ENCODE measurements at regions not wholly inside any gene's neighbourhood (a gene's known extent, or its start where the extent isn't known, plus 50 kb on each side); places are given as distances from the start of the nearest gene placed in this dataset.
A peak's percentile ranks its signal among the peaks of the same experiment; 100 is the strongest.
"Not testable (repeated sequence)": the region's sequence is repeated elsewhere in the genome, so short reads cannot be mapped to it uniquely, and the experiment has no call there.

DNA sequence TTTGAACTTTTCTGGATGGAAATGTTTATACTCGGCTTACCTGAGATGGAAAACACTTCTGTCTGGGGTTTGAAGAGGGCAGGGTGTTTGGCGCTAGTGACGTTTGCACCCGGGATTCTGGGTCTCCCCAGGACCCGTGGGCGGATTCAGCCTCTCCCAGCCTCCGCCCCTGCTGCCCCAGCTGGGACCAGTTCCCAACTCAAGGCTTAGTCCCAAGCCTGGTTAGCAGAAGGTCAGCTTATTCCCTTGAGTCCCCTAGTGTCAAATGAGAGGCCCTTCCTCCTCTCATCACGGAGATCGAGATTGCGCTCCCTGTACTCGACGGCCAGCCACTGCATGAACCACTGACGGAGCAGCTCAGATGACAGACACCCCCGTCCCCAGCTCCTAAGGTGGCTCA, 123.2 kb downstream of the RTP5 start:
- ChIA-PET POLR2A (no interaction called here), CTCF (no interaction called here)
- Mint-ChIP-seq H3K27ac (no peak overlapping the region), H3K4me1 (ENCODE audit: low read depth) (no peaks in the 10 kb centered on the region), H3K36me3 (no peaks in the 10 kb centered on the region), H3K4me3 (no peak overlapping the region), H3K27me3 (no peaks in the 10 kb centered on the region), H3K9me3 (no peaks in the 10 kb centered on the region)
- intact Hi-C loops (cut with micrococcal nuclease), result no loop called here
- no peak for DNase-seq

DNA sequence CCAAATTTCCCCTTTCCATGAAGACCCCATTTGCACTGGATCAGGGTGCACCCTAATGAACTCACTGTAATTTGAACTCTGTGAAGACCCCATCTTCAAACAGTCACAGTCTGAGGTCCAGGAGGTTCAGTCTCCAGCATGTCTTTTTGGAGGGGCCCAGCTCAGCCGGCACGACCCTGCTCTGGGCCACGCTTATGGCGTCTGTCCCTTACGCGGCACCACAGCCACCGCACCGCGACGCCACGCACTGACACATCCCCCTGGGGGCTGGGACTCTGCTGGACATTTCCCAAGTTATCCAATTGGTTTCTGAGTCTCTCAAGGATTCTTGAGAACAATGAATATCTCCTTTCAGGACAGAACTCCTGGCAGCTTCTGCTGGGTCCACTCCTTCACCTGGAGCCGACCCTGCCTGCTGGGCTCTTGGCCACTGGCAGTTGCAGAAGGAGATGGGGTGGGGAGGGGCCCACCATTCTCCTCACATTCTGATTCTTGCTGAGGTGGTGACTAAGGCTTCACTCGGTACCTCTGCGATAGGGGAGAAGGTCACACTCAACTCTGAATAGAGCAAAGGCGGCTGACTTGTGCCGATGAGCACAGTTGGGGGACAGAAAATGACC, 124.0 kb downstream of the RTP5 start:
- no peaks in the 10 kb centered on the region for H3K27me3 Mint-ChIP-seq
- H3K4me1 Mint-ChIP-seq (ENCODE audit: low read depth), result no peaks in the 10 kb centered on the region
- no peak for DNase-seq
- H3K27ac Mint-ChIP-seq, result no peak overlapping the region
- no peaks in the 10 kb centered on the region for H3K9me3 Mint-ChIP-seq
- ChIA-PET CTCF (no interaction called here), POLR2A (no interaction called here)
- no peak overlapping the region for H3K4me3 Mint-ChIP-seq
- H3K36me3 Mint-ChIP-seq, result no peaks in the 10 kb centered on the region
- intact Hi-C loops (cut with micrococcal nuclease), result no loop called here

DNA sequence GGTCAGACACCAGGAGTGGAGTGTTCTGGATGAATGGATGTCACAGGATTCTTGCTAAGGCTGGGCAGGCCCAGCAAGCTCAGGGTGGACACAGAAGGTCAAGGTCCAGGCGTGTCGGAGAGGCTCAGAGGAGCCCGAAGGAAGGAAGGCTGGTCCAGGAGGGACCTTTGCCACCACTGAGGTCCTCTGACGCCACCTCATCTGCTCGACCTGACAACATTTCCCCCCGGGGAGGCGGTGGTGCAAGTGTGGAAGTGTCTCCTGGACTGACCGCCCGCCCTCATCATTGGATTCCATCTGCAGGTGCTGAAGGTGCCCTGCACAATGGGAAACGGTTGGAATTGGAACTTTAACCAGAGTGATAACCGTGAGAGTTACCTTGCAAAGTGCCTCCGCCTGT, 124.6 kb downstream of the RTP5 start:
- intact Hi-C loops (cut with micrococcal nuclease), result no loop called here
- Mint-ChIP-seq H3K27ac (no peak overlapping the region), H3K36me3 (no peaks in the 10 kb centered on the region), H3K4me3 (no peak overlapping the region), H3K9me3 (no peaks in the 10 kb centered on the region), H3K27me3 (no peaks in the 10 kb centered on the region), H3K4me1 (ENCODE audit: low read depth) (no peaks in the 10 kb centered on the region)
- no peak for DNase-seq
- ChIA-PET POLR2A (no interaction called here), CTCF (no interaction called here)

DNA sequence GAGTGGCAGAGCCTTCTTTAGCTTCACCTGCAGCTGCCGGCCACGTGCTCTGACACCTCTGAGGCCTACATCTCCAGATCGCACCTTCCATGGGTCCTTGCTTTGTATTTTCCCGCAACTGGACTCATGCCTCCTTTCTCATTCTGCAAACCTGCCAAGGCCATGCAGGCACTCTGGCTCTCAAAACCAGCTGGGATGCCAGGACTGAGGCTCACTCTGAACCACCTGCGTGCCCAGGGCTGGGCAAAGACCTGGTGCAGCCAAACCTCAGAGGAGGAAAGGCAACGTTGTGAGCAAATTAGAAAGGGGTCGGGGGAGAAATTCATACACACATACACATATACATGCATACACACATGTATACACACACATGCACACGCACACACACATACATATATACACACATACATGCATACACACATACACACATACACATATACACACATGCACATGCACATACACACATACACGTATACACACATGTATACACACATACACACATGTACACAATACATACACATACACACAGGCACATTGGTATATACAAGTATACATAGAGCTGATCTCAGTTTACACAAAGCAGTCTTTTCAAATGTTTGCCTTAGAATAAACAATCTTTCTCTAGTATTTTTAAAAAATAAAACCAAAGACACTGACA, 125.2 kb downstream of the RTP5 start:
- intact Hi-C loops (cut with micrococcal nuclease), result no loop called here
- Mint-ChIP-seq H3K4me1 (ENCODE audit: low read depth) (no peaks in the 10 kb centered on the region), H3K27me3 (no peaks in the 10 kb centered on the region), H3K36me3 (no peaks in the 10 kb centered on the region), H3K27ac (no peak overlapping the region), H3K4me3 (no peak overlapping the region), H3K9me3 (no peaks in the 10 kb centered on the region)
- no peak for DNase-seq
- ChIA-PET CTCF (no interaction called here), POLR2A (no interaction called here)

DNA sequence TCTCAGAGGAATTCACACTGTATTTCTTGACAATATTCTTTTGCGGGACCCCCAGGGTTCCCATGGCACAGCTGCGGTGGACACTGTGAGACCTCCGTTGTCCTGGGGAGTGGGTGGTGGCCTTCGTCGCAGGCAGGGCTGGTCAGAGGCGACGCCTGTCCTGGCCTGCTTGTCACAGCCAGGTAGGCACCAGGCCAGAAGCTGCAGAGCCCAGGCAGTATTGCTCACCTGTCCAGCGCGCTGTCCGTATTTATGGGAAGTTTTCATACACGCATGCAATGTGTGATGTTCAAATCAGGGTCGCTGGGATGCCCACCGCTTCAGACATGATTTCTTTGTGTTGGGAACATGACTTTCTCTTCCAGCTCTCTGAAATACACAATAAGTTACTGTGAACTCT, 126.6 kb downstream of the RTP5 start:
- no peaks in the 10 kb centered on the region for H3K9me3 Mint-ChIP-seq
- DNase-seq, result no peak
- intact Hi-C loops (cut with micrococcal nuclease), result no loop called here
- no peak overlapping the region for H3K27ac Mint-ChIP-seq
- no peak overlapping the region for H3K4me3 Mint-ChIP-seq
- H3K27me3 Mint-ChIP-seq, result no peaks in the 10 kb centered on the region
- no peaks in the 10 kb centered on the region for H3K36me3 Mint-ChIP-seq
- no peaks in the 10 kb centered on the region for H3K4me1 Mint-ChIP-seq (ENCODE audit: low read depth)
- CTCF ChIA-PET, result no interaction called here
- POLR2A ChIA-PET, result no interaction called here

DNA sequence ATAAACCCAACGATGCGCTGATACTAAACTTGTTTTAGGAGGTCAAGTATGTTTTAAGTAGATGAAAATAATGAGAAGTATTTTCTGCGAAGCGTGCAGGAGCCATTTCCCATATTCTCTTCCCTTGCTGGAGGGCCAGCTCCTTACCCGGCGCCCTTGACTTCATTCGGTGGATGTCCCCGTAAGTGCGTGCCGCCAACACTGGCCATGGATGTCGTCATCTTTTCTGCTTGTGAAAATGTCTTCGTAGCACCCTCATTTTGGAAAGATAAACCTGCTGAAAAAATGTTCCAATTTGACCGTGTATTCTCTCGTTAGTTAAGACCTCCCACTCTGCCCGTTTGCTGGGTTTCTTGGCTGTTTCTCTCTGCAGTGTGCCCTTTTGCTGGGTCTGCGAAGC, 127.5 kb downstream of the RTP5 start:
- no peak overlapping the region for H3K4me3 Mint-ChIP-seq
- no peaks in the 10 kb centered on the region for H3K27me3 Mint-ChIP-seq
- intact Hi-C loops (cut with micrococcal nuclease), result no loop called here
- H3K36me3 Mint-ChIP-seq, result no peaks in the 10 kb centered on the region
- H3K4me1 Mint-ChIP-seq (ENCODE audit: low read depth), result peaks cover under 1% of the 10 kb centered on the region
- DNase-seq, result no peak
- H3K27ac Mint-ChIP-seq, result no peak overlapping the region
- ChIA-PET CTCF (no interaction called here), POLR2A (no interaction called here)
- H3K9me3 Mint-ChIP-seq, result no peaks in the 10 kb centered on the region

DNA sequence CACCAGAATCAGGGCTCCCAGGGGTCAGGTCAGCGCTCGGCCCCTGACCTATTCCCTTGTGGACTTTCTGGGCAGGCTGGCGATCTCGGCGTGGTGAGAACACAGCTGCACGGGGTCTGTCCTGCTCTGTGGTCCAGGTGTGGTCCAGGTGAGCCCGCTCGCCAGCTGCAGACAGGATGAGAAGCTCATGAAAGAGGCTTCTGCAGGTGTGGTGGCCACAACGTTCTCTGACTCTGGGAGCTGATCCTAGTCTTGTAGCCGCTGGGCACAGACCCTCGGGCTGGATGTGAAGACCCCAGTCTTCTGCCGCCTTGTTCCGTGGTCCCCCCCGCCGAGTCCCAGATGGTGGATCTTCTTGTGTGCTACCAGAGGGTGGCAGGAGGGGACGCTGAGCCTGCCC, 129.7 kb downstream of the RTP5 start:
- CTCF ChIA-PET, result interaction anchor here (2.3 kb wide), 1 partner anchor 48 kb away, joined by 10 read pairs; no protein-coding TSS in a partner anchor

DNA sequence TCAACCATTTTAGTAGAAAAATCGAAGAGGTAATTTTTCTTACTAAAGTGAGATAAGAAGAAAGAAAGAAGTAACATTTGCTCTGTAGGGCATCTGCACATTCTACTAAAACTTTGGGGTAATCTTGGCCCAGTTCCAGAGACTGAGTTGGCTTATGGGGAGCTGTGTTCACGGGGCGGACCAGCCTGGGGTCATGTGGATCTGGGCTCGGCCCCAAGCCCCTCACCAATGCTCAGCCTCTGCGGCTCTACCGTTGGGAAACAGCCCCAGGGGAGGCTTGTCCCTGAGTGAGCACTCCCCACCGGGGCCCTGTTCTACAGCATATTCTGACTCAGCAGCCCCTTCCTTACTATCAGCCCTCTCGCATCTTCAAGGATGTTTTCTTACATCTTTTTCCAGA, 132.3 kb downstream of the RTP5 start:
- intact Hi-C loops (cut with micrococcal nuclease), result no loop called here
- no peaks in the 10 kb centered on the region for H3K36me3 Mint-ChIP-seq
- no peak overlapping the region for H3K27ac Mint-ChIP-seq
- no peak for DNase-seq
- no peaks in the 10 kb centered on the region for H3K27me3 Mint-ChIP-seq
- peaks cover 4% of the 10 kb centered on the region for H3K9me3 Mint-ChIP-seq
- peaks cover 10% of the 10 kb centered on the region for H3K4me1 Mint-ChIP-seq (ENCODE audit: low read depth)
- CTCF ChIA-PET, result no interaction called here
- no peak overlapping the region for H3K4me3 Mint-ChIP-seq
- POLR2A ChIA-PET, result no interaction called here

More for the DNA sequence above, 129.7 kb downstream of the RTP5 start:
- H3K4me1 Mint-ChIP-seq (ENCODE audit: low read depth), result peaks cover 10% of the 10 kb centered on the region
- no peaks in the 10 kb centered on the region for H3K36me3 Mint-ChIP-seq
- POLR2A ChIA-PET, result no interaction called here
- H3K9me3 Mint-ChIP-seq, result no peaks in the 10 kb centered on the region
- H3K27ac Mint-ChIP-seq, result no peak overlapping the region
- H3K4me3 Mint-ChIP-seq, result no peak overlapping the region
- intact Hi-C loops (cut with micrococcal nuclease), result no loop called here
- H3K27me3 Mint-ChIP-seq, result no peaks in the 10 kb centered on the region
- DNase-seq, result no peak

DNA sequence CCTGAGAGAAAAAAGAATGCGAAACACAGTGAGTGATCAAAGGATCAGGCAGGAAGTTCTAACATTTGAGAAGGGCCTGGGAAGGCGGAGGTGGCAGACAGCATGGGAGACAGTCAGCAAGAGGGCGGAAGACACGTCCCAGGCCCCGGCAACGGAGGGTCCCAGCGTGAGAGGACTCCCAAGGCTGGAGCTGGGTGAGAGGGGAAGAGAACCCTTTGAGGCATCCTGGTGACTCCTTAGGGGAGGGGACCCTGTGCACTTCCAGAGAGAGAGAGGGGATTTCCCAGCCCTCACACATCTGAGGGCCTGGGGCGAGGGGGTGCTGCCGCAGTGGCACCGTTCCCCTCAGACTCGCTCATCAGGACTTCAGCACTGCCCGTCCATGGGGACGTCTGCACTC, 133.4 kb downstream of the RTP5 start:
- intact Hi-C loops (cut with micrococcal nuclease), result no loop called here
- ChIA-PET POLR2A (no interaction called here), CTCF (no interaction called here)
- Mint-ChIP-seq H3K27ac (no peak overlapping the region), H3K9me3 (peaks cover 4% of the 10 kb centered on the region), H3K27me3 (no peaks in the 10 kb centered on the region), H3K4me1 (ENCODE audit: low read depth) (peaks cover 10% of the 10 kb centered on the region), H3K4me3 (no peak overlapping the region), H3K36me3 (no peaks in the 10 kb centered on the region)
- DNase-seq, result no peak

DNA sequence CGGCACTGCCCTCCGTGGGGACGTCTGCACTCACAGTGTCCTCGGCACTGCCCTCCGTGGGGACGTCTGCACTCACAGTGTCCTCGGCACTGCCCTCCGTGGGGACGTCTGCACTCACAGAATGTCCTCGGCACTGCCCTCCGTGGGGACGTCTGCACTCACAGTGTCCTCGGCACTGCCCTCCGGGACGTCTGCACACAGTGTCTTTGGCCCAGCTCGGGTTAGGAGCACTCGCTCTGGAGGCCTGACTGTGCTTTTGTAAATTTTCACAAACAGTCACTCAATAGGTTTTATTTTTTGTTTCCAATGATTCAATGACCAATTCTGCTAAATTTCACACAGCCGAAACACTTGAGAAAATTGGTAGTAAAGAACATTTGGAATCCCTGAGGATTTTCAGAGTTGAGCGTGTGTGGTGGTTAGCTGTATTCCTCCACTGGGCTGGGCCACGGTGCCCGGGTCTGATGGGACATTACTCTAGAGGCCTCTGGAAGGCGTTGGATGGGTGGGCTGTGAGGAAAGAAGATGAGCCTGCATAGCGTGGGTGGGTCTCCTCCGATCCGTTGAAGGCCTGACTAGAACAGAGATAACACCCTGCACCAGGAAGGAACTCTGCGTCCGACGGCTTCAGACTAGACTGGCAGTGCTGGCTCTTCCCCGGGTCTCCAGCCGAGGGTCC, 134.8 kb downstream of the RTP5 start:
- Mint-ChIP-seq H3K27ac (no peak overlapping the region), H3K4me3 (no peak overlapping the region)
- POLR2A ChIA-PET, result no interaction called here

DNA sequence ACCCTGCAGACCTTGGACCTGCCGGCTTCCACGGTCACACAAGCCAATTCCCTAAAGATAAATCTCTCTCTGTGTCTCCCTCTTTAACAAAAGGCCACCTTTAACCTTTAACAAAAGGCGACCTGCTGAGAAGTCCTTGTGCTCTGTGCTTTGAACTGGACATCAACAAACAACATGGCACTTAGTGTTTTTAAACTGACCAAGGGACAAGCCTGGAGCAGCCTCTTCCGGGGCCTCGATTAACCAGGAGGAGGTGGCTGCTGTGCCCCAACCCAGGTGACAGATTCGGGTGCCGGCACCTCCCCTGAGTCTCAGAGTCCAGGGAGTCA, 135.3 kb downstream of the RTP5 start:
- intact Hi-C loops (cut with micrococcal nuclease), result no loop called here
- POLR2A ChIA-PET, result no interaction called here
- no peak overlapping the region for H3K4me3 Mint-ChIP-seq
- CTCF ChIA-PET, result no interaction called here
- H3K27ac Mint-ChIP-seq, result no peak overlapping the region
- peaks cover 3% of the 10 kb centered on the region for H3K36me3 Mint-ChIP-seq
- no peaks in the 10 kb centered on the region for H3K27me3 Mint-ChIP-seq
- no peak for DNase-seq
- H3K4me1 Mint-ChIP-seq (ENCODE audit: low read depth), result peaks cover 10% of the 10 kb centered on the region
- H3K9me3 Mint-ChIP-seq, result peaks cover 7% of the 10 kb centered on the region

More for the DNA sequence above, 134.8 kb downstream of the RTP5 start:
- H3K36me3 Mint-ChIP-seq, result peaks cover 3% of the 10 kb centered on the region
- intact Hi-C loops (cut with micrococcal nuclease), result no loop called here
- H3K4me1 Mint-ChIP-seq (ENCODE audit: low read depth), result peaks cover 10% of the 10 kb centered on the region
- DNase-seq, result no peak
- H3K27me3 Mint-ChIP-seq, result no peaks in the 10 kb centered on the region
- H3K9me3 Mint-ChIP-seq, result peaks cover 7% of the 10 kb centered on the region
- CTCF ChIA-PET, result no interaction called here

DNA sequence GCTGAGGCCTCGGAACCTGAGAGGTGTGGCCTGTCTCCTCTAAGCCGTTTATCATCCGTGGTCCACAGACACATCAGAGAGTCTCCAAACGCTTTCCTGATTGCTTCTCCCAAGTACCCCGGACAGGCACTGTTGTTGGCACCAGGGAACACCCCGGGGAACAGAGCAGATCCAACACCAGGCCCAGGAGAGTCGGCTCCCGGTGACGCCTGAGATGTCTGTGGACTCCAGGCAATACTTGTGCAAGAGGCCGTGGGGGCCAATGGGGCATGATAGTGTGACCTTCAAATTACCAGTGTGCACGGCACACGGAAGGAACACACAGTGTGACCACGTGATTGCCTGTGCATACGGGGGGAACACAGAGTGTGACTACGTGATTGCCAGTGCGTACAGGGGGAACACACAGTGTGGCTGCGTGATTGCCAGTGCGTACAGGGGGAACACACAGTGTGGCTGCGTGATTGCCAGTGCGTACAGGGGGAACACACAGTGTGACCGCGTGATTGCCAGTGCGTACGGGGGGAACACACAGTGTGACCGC, 136.6 kb downstream of the RTP5 start:
- intact Hi-C loops (cut with micrococcal nuclease); POLR2A ChIA-PET; H3K27ac Mint-ChIP-seq; H3K36me3 Mint-ChIP-seq; H3K4me3 Mint-ChIP-seq; CTCF ChIA-PET; H3K9me3 Mint-ChIP-seq; H3K27me3 Mint-ChIP-seq; DNase-seq: not testable (repeated sequence)
- H3K4me1 Mint-ChIP-seq (ENCODE audit: low read depth), result peaks cover 14% of the 10 kb centered on the region

DNA sequence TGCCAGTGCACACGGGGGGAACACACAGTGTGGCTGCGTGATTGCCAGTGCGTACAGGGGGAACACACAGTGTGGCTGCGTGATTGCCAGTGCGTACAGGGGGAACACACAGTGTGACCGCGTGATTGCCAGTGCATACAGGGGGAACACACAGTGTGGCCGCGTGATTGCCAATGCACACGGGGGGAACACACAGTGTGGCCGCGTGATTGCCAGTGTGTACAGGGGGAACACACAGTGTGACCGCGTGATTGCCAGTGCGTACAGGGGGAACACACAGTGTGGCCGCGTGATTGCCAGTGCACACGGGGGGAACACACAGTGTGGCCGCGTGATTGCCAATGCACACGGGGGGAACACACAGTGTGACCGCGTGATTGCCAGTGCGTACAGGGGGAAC, 139.4 kb downstream of the RTP5 start:
- H3K9me3 Mint-ChIP-seq; H3K36me3 Mint-ChIP-seq; POLR2A ChIA-PET; intact Hi-C loops (cut with micrococcal nuclease); H3K27me3 Mint-ChIP-seq; H3K4me1 Mint-ChIP-seq (ENCODE audit: low read depth); CTCF ChIA-PET: not testable (repeated sequence)
- Mint-ChIP-seq H3K4me3 (peak overlapping the region; percentile 54), H3K27ac (peak overlapping the region; percentile 80)
- peak; percentile 58 for DNase-seq
